NCI-H460 (cell line): ENCODE measurements at regions not wholly inside any gene's neighbourhood (a gene's known extent, or its start where the extent isn't known, plus 50 kb on each side); places are given as distances from the start of the nearest gene placed in this dataset.

Source experiments
- DNase-seq: peaks from one replicate; pipeline ENCODE4 v3.0.0-alpha.2; 2016; ENCODE audit warnings: low read depth; ENCODE audit errors: extremely low read depth

DNA sequence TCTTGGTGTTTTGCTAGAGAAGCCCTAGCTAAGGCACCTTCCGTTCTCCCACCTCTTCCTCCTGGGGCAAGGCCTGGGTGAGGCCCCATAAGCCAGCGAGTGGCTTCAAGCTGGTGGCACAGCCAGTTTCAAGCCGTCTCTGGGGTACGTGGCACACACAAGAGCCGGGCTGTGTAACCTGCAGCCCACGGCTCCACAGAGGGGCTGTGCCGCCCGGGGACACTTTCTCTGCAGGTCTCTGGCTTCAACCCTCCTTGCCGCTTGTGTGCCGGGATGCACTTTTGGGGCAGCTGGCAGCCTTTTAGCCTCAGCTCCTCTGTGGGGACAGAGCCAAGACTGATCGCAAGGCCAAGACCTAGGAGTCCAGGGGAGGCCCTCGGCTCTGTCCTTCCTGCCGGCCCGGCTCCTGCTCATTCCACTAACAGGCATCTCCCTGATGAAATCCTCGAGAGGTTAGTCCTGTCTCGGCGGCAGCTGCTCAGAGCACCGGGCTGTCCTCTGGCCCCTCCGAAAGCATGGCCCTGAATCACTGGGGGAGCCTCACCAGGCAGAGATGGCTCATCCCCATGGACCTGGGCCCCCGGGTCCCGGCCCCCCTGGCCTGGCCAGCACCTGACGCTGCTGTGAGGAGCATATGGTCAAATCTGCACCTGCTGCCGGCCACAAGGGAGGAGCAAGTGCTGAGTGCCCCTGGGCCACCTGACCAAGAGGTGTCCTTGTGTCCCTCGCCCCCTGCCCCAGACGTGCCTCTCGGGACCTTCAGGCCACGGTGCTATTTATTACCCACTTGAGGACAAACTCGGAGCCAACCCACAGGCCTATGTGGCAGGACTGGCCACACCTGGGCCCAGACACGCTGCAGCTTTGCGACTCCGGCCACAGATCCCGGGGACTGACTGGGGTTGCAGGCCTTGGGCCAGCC, 98.5 kb downstream of the METRNL start:
- DNase-seq = no peak

DNA sequence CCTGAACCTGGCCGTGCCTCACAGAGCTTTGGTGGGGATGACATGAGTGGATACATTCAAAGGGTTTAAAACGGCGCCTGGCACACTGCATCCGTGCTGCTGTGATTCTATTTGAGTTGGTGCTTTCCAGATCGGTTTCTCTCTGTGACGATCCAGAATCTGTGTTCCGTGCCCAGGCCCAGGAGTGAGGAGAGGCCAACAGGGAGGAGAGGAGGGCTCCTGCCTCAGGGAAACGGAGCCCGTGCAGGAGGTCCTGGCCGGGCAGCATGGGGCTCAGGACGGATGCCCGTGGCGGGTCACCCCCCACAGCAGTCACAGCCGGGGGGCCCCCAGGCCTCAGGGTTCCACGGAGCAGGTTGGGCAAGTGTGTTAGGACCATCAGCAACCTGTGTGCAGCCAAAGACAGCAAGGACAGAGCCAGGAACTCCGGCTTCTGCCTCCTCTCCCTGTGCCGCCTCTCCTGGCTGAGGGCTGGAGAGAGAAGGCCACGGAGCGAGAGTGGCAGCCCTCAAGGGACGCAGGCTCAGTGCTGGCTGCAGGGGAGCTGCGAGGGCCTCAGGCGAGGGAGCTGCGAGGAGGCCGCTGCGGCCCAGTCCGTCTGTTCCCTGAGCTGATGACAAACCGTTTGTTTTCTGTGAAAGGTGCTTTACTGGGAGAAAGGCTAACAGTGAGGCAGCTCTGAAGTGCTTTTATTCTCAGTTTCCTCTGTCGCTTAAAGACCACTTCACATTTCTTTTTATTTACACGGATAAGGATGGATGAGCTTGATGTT, 99.3 kb downstream of the METRNL start:
- no peak for DNase-seq

DNA sequence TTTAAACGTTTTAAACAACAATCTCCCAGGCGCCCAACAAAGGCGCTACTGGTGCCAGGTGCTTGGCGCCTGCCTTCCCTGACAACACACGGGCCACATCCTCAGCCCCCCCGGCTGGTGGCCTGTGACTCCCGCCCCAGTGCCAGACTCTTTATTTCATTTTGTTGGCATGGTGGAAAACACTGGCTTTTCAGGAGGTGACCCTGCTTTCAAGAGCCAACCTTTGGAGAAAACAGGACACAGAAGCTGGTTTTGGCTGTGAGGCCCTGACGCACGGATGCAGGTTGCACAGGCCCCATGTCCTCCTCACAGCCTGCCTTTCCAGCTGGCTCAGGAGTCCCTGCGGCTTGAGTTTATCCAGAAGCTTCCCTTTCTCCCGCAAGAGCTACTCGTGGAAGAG, 100.0 kb downstream of the METRNL start:
- DNase-seq = no peak

DNA sequence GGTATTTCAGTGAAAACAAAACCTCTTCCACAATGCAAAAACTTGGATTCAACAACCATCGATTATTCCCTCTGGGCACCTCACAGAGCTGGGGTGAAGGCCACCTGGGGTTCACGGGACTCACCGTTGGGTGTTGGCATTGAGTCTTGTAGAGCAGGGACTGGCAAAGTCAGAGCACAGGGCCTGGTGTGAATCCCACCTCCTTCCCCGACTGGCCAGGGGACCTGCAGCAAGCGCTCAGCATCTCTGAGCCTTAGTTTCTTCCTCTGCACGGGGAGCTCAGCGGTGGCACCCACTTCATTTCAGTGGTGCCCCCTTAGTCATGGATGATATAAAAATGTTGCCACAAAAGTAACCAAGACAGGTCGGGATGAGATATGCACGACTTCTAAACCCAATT, 100.4 kb downstream of the METRNL start:
- no peak for DNase-seq

DNA sequence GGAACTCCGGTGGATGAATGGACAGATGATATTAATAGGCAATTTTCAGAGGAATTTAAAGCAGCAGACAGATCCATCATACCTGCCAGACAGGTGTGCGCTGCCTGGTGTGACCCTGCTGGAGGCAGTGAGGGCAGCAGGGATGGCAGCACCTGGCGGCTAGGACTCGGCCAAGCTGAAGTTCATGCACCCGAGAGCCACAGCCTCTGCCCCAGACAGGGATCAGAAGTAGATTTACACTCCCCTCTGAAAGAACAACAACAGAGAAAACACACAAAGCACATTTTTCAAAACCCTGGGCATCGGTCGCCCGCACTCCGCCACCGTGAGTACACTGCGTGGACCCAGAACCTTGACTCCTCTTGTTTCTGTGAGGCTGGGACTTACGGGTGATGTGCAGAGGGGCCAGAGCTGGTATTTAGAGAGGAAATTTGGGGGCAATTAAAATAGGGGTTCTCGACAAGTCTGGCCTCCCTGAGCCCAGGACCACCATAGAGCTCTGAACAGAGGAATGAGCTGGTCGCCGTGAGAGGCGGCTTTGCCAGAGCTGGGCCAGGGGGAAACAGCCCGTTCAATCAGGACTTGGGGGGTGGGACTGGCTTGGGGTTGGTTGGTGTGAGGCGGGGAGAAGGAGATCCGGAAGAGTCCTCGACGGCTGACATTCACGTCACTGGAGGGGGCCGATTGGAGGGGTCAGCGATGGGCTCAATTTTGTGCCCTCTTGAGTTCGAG, 101.0 kb downstream of the METRNL start:
- DNase-seq = no peak

DNA sequence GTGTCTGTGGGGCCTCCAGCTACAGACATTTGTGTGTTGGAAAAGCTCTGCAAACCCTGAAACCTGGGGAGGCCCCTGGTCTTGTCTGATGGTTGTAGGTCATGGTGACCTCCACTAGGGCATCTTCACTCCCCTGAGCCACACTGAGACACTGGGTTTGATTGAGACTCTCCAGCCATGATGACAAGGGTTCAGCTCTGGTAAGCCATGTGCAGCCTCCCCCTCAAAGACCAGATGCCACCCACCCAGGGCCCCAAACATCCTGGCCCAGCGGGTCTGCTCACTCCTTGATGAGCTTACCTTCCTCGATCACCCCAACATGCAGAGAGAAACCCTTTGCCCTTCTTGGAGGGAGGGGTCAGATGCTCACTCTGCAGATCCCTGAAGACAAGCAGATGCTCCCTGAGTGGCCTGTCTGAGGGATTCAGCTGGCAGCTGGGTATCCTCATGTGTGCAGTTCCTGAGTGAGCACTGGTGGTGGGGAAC, 101.6 kb downstream of the METRNL start:
- no peak for DNase-seq

DNA sequence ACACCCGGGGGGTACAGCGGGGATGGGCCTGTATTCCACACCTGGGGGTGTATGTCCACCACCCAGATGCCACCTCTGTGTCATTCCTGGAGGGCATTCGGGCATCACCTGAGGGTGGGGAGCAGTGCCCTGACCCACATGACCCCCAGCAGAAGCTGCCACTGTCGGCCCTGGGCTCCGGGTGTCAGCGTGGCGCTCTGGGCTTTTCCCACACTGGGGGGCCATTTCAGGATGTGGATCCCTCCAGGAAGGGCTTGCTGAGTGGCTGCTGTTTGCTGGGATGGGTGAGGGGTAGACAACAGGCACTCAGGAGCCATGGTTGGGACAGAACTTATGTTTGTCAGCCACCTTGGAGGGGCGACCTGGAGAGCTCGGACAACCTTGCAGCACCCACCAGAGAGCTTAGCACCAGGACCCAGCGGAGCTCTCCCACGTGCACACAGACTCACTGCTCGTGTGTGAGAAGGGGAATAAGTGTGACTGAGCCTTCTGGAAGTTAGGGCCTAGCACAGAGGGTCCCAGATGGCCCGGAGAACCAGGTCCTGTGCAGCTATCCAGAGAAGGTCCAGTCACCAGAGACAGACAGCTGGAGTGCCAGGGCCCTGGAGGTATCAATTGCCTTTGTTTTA, 102.7 kb downstream of the METRNL start:
- no peak for DNase-seq

DNA sequence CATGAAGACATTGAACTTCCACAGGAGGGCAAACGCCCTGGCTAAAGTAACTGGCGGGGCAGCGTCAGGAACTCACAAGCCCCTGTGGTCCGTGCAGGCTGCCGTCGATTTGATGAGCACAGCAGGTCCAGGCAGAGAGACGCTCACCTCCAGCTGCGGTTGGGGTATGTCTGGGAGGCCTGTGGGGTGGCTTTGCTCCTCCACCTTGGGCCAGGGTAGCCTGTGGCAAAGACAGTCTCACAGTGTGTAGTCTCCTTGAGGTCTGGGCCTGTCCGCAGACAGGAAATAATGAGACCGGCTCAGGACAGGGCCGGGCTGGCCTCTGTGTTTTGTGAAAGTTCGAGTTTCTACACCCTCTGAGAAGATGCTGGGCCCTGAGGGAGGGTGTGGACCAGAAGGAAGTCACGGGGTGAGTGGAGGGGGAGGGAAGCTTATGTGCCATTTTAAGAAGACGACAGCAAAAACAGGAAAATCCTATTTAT, 103.3 kb downstream of the METRNL start:
- no peak for DNase-seq

DNA sequence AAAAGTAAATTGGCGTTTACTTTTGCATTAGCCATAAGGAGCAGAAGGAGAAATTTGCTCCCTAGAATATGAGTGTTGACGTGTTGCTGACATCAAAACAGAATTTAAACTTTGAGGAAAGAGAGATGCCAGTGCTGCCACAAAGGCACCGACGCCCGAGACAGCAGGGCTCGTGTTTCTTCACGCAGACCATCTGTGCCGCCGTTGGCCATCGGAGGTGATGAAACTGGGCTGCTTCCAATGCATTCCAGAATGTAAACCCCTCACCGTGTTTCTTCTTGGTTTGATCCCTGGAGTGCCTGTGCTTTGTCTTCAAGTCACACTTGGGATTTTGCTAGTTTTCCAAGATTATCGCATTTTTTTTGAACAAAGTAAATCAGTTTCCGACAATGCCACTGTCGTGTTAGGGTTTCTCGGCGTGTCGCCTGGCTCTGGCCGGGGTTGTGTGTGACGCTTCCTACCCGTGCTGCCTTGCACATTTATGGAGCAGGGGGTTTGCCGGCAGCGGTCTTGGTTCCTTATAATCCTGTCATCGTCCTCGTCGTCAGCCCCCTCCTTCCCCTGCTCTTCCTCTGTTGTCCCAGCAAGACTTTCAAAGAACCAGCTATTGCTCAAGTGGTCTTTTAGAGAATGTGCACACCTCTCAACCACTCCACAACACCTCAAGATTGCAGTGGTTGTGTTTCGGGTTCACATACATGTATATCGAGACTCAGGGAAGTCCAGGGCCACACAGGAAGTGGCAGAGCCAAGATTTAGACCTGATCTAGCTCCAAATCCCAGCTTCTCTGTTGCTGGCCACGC, 103.9 kb downstream of the METRNL start:
- DNase-seq = no peak

DNA sequence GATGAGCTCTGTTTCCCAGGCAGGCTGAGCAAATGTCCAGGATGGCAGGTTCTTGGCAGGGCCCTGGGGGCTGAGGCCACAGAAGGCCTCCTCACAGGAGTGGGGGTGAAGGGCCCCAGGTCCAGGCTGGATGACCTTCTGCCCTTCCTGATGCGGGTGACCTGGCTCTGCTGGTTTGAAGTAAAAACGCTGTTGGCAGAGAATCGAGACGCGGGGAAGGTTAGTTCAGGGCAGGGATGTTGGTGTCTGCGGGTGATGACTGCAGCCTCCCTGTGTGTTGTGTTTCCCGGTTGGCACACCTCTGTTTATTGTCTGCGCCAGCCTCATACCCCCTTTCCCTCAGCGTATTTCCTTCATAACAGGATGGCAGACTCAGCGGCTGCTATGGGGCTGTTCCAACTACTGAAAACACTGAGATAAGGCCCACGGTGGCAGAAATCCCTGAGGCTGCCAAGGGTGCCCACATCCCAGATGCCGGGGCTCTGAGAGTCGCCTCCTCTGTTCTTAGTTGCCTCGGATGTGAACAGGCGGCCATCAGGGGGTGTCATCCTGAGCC, 104.6 kb downstream of the METRNL start:
- no peak for DNase-seq

DNA sequence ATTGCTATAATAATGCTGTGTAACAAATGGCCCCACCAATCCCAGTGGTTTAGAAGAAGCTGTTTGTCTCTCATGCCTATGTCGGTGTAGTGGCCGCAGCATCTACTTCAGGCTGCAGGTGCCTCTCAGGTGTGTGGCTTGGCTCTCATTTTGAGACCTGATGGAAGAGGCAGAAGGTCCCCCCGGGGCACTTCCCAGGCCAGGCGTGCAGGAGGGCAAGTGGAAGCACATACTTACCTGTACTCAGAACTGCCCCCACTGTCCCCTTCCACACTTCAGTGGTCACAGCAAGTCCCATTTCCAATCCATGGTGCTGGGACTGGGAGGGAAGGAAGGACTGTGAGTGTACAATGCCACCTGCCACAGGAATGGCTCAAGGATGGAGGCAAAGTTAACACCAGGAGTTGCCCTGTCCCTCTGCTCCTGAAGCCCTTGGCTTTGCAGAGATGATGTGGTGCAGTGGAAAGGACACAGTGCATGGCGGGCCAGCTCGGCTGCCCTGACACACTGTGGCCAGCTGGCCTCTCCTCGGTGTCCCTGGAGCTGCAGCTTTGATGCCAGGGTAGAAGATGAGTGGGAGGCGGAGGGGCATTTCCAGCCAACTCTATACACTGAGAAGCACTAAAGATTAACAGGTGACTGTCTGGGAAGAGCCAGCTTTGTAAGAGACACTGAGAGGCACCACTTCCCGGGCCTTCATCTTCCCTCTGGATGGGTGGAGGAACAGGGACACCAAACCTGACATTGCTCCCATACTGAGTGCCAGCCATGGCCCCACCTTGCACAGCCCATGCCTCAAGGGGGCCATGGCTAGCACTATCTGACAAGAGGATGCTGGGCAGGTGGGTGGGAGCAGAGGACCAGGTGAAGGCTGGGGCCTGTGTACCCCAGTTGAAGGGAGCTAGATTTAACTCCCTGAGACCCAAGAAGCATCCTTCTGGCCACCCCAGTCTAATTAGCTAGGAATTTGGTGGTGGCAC, 105.9 kb downstream of the METRNL start:
- no peak for DNase-seq

DNA sequence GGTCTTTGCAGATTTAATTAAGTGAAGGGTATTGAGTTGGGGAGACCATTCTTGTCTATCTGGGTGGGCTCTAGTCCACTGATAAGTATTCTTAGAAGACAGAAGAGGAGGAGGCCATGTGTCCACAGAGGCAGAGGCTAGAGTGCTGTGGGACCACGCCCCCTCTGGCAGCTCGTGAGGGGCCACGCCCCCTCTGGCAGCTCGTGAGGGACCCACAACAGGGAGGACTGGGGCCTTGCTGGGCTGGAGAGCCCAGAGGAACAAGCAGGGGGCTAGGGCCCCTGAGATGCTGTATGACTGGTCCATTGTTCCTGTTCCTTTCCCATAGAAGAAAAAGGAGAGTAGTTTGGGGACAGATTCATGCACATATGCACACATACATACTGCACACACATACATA, 106.8 kb downstream of the METRNL start:
- no peak for DNase-seq

DNA sequence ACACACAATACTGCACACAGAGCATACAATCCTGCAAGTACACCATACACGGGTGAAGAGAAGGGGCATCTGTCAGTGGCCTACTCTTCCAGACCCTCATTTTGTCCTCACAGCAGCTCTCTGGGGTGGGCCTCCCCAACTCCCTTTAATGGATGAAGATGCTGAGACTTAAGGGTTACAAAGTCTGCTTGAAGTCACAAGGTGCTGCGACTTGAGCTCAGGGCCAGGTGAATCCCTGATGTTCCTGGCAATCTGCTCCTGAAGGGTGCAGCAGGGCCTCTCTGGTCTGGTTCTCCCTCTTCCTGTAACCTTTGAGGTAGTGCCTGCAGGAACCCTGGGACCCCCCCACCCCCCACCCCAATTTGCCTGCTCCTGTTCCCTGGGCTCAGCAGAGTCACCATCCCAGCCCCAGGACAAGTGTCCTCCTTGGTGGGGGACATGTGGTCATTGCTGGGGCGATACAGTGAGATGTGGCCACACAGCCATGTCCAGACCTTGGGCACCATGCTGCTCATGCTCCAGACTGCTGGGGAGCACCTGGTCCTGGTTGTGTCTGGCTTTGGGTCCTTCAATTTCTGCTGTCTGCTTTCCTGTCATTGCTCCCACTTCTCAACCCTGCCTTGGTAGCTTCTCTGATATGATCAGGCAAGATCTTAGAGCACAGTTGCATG, 107.5 kb downstream of the METRNL start:
- no peak for DNase-seq

DNA sequence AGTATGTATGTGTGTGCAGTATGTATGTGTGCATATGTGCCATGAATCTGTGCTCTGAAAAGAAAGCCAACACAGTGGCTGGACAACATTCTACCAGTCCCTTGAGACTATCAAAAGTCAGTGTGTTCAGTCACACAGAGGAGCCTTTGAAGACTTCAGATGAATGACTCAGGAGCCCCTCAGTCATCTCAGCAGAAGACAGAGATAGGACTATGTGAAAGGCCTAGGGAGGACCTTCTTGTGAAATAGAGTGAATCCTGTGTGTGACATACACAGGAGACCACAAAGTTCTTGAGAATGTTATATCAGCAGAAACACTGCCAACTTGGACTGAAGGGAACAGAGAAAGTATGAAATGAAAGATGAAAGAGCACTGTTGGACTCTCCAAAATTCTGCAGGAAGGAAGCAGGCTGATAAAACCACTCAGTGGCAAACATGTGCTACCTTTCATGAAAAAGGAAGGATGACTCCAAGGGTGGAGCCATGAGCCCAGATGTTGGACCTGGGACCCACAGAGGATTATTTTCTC, 108.4 kb downstream of the METRNL start:
- no peak for DNase-seq

DNA sequence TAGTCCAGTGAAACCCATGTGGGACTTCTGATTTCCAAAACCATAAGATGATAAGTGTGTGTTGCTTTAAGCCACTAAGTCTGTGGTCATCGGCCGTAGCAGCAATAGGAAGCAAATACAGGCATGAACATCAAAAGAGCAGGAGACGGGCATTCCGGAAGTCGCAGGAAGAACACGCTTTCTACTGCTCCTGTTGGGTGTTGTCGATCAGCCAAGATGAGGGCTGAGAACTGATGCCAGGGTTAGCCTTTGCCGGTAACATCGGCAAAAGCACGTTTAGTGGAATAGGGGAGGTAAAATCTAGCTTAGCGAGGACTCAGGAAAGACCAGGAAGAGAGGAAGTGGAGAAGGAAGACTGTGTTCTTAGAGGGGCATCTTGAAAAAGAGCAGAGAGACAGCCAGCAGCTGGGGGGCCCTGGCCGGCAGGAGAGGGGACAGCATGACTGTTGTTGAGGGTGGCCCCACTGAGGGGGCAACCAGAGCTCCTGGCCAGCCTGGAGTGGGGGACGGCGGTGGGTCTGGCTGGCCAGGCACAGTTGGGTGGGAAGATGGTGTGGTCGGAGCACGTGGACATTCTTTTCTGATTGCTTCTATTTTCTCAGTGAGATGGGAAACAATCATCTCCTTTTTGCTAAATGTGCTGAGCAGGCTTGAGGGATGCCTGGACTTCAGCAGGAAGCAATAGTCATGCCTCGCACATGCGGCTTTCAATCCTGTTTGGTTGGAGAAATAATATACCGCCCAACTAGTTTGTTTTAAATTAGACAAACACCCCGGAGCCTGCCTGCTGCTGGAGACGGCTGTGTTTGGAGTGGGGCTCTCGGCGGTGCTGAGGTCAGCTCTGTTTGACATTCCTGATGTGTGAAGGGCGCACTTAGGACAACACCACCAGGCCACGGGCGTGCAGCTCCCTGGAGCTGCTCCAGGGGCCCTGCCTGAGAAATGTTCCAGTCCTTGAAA, 109.9 kb downstream of the METRNL start:
- no peak for DNase-seq

DNA sequence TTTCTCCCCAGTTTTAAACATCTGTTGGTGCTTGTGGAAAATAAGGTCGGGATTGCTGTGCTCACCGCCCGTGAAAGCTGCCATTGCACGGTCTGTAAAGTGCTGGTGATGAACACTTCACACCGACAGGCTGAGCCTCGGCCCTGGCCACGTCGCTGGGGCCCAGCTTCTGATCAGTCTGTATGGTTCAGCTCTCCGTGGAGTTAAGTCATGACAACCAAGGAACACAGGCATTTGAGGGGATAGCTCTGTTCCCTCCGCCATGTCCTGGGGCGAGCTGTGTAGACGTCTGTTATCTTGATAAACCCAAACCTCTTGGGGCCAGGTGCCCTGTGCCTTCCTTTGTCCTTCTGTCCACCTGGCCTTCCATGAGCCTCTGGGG, 110.6 kb downstream of the METRNL start:
- DNase-seq = no peak
